Hepatocyte (in vitro differentiated cells): ENCODE measurements at regions not wholly inside any gene's neighbourhood (a gene's known extent, or its start where the extent isn't known, plus 50 kb on each side); places are given as distances from the start of the nearest gene placed in this dataset.

Experiments used
- CTCF ChIP-seq: fragments of 200-600 bp; sonication (generic); IDR thresholded peaks from 2 replicates; pipeline ENCODE4 v1.5.1; 2016; ENCODE audit warnings: antibody characterized with exemption, mild to moderate bottlenecking; ENCODE audit not compliant: poor library complexity
- EZH2phosphoT487 ChIP-seq: fragments of 200-600 bp; sonication (generic); IDR thresholded peaks from one replicate; pipeline ENCODE4 v1.6.1; 2018; ENCODE audit warnings: antibody characterized with exemption, mild to moderate bottlenecking, low read depth, moderate library complexity; ENCODE audit not compliant: unreplicated experiment, severe bottlenecking

GRCh38 chr2:167817422-167817821 is 430.0 kb downstream of the STK39 start:
- TF ChIP-seq CTCF: no peak
- TF ChIP-seq EZH2phosphoT487: no peak
